GM19035 (cell line): ENCODE measurements at regions not wholly inside any gene's neighbourhood (a gene's known extent, or its start where the extent isn't known, plus 50 kb on each side); places are given as distances from the start of the nearest gene placed in this dataset.
"Not testable (repeated sequence)": the region's sequence is repeated elsewhere in the genome, so short reads cannot be mapped to it uniquely, and the experiment has no call there.

Experiments used
- ATAC-seq: cut with Tn5 transposase; IDR thresholded peaks from one replicate; pipeline ENCODE4 v1.9.1; 2021; ENCODE audit not compliant: unreplicated experiment

DNA sequence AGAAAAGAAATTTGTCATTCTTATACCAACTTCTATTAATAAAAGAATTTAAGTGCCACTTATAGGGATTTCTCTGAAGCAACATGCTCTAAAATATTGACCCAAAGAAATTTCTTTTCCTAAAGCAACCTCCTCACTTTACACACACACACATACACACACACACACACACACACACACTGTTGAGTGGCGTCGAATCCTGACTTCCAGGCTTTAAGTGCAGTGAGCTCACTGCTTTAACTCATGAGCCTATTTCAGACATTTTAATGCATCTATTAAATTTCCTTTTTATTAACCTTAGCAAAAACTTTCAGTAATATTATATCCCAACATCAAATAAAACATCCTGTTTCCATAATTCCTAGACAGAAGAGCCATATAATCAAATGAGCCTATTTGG is 229.1 kb upstream of the ACVR2A start:
- no peak for ATAC-seq

DNA sequence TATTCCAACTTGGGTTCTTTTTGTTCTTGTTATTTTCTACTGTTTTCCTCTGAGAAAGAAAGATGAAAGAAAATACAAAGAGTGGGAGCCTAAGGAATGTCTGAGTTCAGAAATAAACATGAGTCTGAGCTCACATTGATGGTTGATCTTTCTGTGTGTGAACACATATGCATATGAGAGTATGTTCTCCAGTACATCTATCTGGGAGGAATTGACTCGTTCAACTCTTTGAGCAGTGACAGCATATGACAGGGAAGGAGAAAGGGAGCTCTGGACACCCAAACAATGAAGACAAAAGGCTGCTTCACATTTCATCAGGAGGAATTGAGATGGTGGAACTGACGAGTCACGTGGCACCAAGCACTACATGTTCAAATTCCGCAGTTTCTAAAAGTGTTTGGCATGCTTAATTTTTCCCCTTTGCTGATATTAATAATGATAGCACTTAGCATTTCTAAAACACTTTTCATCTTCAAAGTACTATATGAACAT is 229.8 kb upstream of the ACVR2A start:
- no peak for ATAC-seq

DNA sequence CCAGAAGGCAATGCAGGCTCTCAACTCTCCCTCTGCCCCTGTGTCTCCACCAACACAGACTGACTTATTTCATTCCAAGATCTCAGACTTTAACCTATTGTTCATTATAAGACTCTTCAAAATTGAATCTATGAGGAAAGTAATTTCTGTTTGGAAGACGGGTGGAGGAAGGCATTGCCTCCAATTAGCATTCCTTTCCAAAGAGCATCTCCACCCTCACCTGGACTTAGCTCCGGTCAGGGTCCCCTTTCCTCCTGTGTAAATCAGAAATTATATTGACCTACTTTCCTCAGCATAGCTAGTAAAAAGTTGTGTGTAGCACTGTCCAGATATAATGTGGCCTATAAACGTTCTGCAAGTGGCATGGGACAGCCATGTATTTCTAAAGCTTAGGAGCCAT is 230.4 kb upstream of the ACVR2A start:
- no peak for ATAC-seq

DNA sequence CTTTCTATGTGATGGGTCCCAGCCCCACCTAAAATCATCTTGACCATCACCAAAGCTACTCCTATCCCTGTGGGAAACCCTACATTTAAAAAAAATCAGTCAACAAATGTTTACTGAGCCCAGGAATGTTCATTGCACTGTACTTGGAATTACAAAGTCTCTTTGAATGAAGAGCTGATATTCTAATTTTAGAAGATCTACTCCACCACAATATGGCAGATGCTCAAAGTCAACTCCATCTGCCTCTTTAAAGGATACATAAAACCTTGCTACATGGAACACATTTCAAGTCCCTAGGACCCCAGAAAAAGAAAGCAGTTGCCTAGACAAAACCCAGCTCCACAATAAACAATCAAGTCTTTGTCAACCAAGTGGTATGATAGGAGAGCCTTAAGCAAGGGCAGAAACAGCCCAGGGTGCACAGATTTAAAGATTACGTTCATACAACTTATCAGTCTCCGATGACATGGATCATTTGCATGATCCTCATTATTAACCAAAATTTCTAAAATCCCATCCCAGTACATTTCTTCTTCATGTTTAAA is 234.3 kb upstream of the ACVR2A start:
- no peak for ATAC-seq

DNA sequence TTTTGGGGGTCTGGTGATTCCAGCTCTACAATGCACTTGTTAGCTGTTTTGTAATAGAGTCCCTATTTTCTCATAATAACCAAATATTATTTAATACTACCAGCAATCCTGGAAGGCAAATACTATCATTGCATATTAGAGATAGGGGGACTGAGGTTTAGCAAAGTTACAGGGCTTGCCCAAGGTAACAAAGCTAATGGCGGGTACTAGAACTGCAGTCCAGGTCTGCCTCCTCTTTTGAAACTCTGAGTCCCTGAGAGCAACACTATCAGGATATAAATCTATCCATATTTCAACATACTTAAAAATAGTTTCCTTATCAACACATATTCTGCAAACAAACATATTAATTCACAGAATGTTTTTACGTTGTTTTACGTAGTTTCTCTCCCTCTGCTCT is 235.5 kb upstream of the ACVR2A start:
- ATAC-seq, result no peak

DNA sequence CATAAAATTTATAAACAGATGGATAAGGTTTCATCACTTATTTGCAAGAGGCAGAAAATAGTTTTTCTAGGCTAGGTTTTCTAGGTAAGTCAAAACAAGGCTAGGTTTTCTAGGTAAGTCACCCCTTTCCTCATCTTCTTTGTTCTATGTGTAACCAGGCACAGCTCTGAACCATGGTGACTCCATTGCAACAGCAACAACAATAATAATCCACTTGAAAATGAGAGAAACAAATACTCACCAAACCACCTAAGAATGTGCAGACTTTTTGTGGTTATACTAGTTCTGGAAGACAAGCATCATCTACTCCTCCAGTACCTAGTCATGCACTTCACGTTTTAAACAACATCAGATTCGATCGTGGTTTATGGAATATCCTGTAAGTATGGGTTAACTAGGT is 237.4 kb upstream of the ACVR2A start:
- no peak for ATAC-seq

DNA sequence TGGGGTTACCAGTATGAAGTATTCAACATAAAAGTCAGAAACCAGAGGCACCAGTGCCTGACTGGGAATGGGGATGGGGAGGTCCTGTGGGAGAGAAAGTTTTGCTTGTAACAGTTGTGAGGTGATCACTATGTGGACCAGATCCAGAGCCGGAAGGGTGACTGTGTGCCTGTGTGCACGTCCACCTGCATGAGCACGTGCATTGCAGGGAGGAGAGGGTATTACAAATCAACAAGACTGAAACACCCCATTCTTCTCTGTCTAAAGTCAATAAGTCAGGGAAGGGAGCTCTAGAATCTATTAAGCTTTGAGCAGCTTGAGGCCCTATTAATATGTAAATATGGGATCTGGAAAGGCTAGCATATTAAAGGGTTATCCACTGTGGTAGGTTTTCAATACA is 241.0 kb upstream of the ACVR2A start:
- ATAC-seq, result no peak

DNA sequence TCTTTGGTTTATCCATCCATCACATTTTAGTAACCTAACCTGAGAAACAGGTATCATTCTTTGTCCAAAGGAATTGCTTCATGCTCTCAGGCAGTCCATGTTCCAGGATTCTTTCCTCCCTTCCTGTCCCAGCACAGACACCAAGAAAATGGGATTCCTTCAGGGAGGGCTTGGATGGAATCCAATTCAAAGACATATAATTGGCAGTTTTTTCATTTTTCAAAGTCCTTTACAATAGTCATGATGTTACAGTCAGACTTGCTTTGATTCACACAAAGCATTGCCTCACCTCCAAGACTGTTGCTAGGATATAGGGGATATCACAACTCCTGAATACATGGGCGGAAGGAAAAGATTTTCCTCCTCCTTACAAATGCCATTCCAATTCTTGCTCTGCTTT is 241.4 kb upstream of the ACVR2A start:
- ATAC-seq, result no peak

DNA sequence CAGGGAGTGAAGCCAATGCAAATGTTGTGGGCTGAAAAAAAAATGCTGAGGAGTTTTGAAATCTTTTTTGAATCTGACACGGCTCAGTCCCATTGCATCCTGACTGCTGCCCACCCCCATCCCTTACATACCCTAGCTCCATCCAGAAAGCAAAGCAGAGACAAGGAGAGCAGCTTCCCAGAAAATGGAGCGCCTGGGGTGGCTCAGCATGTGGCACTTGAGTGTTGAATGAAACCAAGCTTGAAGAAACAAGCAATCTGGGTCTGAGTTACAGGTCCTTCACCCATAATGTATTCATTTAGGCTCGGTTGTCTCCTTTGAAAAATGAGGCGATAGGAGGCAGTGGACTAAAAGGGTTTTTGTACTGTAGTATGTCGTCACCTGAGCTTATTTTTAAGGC is 244.2 kb upstream of the ACVR2A start:
- ATAC-seq, result no peak

DNA sequence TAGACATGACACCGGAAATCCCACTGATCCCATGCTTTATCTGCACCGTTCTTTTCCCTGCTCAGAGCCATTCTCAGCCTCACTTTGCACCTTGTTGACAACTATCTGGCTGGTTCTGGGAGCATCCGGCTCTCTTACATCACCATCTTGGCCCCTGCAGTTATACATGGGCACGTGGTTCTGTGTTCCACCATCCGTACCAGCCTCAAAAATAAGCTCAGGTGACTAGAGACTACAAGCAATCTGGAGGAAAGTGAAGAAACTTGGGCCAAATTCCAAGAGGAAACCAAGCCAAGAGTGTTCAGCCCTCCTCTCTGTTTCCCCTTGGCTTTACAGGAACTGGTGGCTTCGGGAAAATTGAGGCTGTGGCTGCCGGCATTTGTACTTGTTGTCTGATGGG is 244.6 kb upstream of the ACVR2A start:
- no peak for ATAC-seq

DNA sequence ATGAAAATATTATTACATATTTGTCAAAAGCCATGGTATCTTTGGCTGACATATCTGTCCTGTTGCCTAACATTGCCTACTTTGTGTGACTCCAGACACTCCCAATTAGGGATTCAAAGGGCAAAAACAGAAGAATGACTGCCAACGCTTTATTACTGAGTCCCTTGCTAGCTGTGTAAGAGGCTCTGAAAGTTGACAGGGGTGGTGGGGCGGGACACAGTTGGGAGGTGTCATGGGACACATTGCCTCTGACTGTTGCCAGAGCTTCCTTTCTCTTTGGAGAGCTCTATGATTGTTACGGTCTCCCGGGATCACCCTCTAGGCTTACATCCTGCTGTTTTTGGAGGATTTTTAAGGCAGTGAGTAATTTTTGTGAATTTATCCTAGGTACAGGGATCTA is 249.6 kb upstream of the ACVR2A start:
- no peak for ATAC-seq

DNA sequence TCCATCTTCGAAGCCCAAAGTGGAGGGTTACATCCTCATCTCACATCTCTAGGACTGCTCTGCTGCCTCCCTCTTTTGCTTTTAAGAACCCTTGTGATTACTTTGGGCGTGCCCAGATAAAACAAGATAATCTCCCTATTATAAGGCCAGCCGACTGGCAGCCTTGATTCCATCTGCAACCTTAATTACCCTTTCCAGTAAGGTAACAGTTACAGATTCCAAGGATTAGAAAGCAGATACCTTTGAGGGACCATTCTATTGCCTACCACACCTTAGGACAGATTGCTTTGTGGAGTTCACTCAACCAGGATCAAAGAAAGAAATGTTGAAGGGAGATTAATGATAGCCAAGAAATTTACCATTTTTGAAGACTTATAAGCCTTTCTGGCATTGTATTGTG is 250.8 kb upstream of the ACVR2A start:
- no peak for ATAC-seq

DNA sequence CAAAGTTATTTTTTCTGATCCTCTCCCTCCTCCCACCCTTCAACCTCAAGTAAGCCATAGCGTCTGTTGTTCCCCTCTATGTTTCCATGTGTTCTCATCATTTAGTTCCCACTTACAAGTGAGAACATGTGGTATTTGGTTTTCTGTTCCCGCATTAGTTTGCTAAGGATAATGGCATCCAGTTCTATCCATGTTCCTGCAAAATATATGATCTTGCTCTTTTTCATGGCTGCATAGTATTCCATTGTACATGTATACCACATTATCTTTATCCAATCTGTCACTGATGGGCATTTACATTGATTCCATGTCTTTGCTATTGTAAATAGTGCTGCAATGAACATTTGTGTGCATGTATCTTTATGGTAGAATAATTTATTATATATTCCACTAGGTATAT is 252.0 kb upstream of the ACVR2A start:
- ATAC-seq, result not testable (repeated sequence)

DNA sequence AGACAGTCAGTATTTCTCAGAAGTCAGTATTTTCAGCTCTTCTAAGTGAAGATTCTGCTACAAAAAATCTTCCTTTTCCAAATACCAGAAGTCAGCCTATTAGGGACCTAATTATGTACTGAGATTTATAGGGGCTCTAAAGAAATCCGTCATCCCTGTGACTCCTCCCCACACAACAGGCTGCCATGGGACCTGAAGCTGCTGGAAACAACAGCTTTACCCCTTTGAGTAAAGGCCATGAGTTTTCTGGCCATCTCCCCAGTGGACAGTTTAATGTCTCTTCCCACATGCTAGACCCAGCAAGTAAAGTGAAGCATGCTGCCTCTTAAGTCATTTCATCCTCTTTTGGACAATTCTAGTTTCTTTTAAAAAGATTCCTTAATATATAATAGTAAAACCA is 255.7 kb upstream of the ACVR2A start:
- no peak for ATAC-seq

DNA sequence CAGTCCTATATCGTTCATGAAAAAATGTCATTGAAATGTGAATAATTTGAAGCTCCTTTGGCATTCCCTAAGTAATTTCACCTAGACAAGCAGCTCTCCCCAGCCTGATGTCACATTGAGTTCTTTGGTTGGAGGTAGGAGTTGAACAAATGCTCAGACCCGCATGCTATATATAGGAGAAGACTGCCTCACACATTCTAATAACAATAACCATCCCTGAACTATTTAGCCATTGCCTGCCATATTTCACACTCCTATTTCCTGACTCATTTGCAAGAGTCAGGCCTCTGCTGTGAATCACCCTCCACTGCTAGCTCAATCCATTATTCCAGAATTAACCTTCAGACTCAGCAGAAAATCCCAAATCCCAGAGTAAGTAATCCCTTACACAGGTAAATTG is 256.6 kb upstream of the ACVR2A start:
- no peak for ATAC-seq

DNA sequence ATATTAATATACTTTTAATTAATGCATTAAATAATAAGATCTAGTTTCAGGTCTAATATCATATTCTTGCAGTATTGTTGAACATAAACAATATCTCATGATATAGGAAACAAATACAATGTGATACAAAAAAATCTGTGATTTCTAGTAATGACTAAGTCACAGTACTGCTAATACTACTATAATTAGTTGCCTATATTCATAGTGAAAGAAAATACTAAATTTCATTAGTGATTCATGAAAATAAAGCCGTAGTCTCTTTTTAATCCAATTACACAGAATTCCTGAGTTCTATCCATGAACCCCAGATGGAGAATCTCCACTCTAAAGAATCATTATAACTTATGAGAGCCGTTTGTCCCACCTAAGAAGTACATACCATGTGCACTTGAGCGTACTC is 266.3 kb upstream of the ACVR2A start:
- no peak for ATAC-seq

DNA sequence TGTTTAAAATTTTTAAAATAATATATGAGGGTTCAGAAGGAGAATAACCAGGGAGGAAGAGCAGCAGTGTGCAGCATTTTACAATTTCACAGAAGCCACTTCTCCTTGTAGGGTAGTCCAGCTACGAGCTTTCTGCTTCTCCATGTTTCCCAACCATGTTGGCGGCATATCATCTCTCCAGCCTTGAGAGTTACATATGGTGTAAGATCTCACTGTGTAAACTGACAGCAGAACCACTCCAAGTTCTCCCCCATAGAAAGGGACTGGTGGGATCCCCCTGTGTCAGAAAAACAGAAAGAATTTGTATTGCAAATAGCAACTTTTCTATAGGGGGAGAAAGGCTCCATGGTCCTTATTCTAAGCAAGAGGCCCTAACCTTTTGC is 266.8 kb upstream of the ACVR2A start:
- ATAC-seq, result no peak

DNA sequence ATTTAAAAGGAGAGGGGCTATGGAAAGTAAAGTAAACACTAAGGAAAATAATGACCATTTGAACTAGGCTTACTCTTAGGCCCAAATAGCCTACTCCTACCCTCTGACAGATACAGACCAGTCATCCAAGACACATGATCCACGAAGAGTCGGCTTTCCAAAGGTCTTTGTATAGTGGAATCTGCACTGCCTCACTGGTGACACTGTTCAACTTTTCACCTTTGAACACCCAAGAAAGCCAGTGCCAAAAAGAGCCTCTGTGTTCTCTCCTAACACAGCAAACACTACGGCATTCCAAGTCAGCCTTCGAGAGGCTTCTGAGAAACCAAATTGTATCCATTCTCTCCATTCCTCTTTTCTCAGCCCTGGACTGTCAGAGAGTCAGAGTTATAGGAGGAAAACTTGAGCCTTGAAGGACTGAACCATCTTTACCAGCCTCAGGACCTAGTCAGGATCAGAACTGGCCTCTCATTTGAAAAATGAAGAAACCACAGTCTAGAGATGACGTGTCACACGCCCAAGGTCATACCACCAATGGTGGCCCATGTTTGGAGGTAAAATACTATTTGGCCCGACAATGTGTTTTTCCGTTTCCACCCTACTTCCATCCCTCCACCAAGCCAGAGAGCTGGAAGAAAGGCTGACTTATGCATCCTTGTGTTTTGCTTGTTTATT is 267.4 kb upstream of the ACVR2A start:
- ATAC-seq, result no peak

DNA sequence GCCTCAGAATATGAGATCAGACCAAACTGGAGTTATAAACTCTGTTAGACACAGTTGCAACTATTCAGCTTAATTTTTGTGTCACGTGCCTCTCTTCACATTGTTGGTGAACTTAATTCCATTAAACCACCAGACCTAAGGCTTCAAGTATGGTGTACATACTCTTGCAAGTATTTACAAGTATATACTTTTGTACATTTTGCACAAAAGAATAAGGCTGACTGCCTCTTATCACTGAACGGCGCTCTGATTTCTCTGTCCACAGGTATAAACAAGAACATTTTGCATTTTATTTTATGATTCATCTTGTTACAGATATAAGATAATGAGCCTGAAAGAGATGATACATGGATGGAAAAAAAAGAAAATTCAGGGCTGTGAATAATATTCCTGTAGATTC is 269.7 kb upstream of the ACVR2A start:
- no peak for ATAC-seq

DNA sequence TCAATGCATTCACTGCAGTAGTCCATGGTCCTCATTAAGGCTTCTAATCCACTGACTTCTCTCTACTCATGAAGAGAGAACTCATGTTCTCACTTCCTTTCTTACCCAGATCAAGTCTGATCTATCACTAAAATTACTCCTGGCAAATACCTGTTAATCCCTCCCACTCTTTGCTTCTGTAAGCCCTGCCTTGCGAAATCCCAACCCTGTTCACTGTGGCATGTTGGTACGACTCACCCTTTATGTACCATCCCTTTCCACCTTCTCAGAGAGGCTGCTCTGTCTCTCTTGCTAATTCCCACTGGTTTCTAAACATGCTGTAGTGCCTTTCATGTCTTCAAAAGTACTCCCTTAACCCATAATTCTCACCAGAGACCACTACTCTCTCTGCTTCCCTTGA is 272.2 kb upstream of the ACVR2A start:
- ATAC-seq, result no peak

DNA sequence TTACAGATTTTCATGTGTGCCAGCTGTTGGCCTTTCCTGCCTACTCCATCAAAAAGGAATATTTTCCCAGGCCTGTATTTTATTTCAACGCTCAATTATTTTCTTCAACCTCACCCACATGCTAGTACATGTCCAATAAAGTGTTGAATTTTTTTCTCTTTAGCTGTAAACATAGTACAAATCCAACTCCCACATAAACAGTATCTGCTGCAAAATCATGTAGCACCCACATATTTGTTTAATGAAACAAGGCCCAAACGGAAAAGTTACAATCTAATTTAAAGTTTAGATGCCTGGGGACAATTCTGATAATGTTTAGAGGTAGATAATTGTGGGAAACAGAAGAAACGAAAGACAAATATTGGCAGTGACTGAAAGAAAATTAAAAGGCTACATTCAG is 275.4 kb upstream of the ACVR2A start:
- no peak for ATAC-seq

DNA sequence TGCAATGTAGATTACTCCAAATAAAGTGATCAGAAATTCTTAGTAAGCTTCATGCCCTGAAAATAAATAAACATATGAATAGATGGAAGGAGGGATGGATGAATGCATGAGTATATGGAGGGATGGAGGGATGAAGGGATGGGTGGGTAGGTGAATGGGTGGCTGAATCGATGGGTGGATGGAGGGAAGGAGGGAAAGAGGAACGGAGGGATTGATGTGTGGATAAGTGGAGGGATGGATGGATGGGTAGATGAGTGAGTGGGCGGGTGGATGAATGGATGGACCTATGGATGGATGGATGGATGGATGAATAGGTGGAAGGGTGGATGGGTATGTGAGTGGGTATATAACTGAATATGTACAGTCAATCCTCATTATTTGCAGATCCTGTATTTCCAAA is 276.7 kb upstream of the ACVR2A start:
- ATAC-seq, result no peak

DNA sequence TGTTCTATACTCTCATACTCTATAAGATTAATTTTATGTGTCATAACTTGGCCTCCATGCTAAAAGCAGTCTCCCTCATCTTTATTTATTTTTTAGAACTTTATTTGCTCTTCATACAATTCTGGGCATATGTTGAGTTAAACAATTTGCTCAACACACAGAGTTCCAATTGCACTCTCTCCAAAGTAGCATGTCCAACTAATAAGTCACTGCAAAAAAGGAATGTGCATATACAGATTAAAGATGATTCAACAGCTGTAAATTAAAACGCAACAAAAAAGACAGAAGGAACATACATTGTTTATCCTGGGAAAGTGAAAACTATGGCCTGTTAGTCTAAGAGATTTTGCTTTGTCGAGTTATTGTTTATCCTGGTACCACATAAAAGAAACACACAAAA is 277.7 kb upstream of the ACVR2A start:
- ATAC-seq, result no peak
